ENCODE measurements at regions not wholly inside any gene's neighbourhood (a gene's known extent, or its start where the extent isn't known, plus 50 kb on each side); places are given as distances from the start of the nearest gene placed in this dataset.

DNA sequence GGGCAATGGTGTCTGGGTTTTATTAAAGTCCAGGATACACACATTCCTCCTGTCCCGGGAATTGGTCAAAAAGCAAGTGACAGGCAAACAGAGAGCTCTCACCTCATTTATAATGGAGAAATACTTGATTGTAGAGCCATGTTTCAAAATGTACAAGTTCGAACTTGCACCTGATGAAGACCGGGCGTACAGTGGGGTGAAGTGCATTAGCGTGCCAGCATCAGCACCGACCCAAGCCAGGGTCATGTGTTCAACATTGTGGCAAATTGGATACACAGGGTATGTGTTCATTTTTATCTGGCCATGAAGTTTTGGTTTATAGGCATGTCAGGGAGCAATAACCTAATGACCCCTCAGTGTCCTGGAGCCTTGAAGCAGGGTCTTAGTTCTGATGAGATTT lies 472.5 kb downstream of the IRX1 start:
- TF ChIP-seq POLR2A (IDR thresholded peaks at IDR 0.05), result no peak
- TF ChIP-seq, protein P1, sequence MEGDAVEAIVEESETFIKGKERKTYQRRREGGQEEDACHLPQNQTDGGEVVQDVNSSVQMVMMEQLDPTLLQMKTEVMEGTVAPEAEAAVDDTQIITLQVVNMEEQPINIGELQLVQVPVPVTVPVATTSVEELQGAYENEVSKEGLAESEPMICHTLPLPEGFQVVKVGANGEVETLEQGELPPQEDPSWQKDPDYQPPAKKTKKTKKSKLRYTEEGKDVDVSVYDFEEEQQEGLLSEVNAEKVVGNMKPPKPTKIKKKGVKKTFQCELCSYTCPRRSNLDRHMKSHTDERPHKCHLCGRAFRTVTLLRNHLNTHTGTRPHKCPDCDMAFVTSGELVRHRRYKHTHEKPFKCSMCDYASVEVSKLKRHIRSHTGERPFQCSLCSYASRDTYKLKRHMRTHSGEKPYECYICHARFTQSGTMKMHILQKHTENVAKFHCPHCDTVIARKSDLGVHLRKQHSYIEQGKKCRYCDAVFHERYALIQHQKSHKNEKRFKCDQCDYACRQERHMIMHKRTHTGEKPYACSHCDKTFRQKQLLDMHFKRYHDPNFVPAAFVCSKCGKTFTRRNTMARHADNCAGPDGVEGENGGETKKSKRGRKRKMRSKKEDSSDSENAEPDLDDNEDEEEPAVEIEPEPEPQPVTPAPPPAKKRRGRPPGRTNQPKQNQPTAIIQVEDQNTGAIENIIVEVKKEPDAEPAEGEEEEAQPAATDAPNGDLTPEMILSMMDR (IDR thresholded peaks at IDR 0.05), result no peak
- DNase-seq, result no peak
- Histone ChIP-seq H3K4me1 (no peaks in the 10 kb centered on the region), H3K36me3 (no peaks in the 10 kb centered on the region), H3K4me3 (no peak overlapping the region), H3K9me3 (no peaks in the 10 kb centered on the region), H3K27me3 (no peaks in the 10 kb centered on the region), H3K27ac (no peak overlapping the region)

DNA sequence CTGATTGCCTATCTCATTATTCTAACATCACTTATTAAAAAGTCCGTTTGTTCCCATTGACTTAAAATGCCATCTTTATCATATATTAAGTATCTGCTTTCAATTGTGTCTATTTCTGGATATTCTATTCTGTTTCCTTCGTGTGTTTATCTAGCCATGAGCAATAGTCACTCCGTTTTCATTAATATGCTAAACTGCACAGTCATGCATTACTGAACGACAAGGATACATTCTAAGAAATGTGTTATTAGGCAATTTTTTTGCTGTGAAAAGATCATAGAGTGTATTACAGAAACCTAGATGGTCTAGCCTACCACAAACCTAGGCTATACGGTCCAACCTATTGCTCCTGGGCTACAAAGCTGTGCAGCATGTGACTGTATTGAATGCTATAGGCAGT lies 482.9 kb downstream of the IRX1 start:
- H3K27me3 ChIP-seq, result no peaks in the 10 kb centered on the region
- TF ChIP-seq, protein P1 (IDR thresholded peaks at IDR 0.05), result no peak
- no peak for TF ChIP-seq POLR2A (IDR thresholded peaks at IDR 0.05)
- H3K4me1 ChIP-seq, result peaks cover 0 to 9% (median 0%) of the 10 kb centered on the region in 4 donors
- no peak overlapping the region for H3K27ac ChIP-seq
- H3K36me3 ChIP-seq, result no peaks in the 10 kb centered on the region
- no peak overlapping the region for H3K4me3 ChIP-seq
- no peak for DNase-seq
- no peaks in the 10 kb centered on the region for H3K9me3 ChIP-seq

GRCh38 chr5:4079831-4080230 lies 484.2 kb downstream of the IRX1 start:
- DNase-seq, result peak in 1 of 3 donors; percentile 74
- H3K27ac ChIP-seq, result peak overlapping the region in 1 of 4 donors; percentile 59
- no peak for TF ChIP-seq POLR2A (IDR thresholded peaks at IDR 0.05)

DNA sequence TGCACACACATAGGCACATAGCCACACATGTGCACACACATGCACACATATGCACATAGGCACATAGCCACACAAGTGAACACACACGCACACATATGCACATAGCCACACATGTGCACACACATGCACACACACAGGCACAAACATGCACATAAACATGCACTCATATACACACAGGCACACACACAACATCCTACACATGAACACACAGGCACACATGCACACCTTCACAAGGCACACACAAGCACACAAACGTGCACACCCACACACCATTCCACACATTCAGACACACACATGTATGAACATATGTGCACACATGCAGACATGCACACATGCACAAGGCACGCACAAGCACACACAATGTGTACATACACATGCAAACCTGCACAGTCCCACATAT lies 484.7 kb downstream of the IRX1 start:
- Histone ChIP-seq H3K36me3 (no peaks in the 10 kb centered on the region), H3K4me3 (no peak overlapping the region), H3K4me1 (peaks cover 0 to 9% (median 0%) of the 10 kb centered on the region in 4 donors), H3K27me3 (no peaks in the 10 kb centered on the region), H3K27ac (no peak overlapping the region), H3K9me3 (no peaks in the 10 kb centered on the region)
- no peak for TF ChIP-seq POLR2A (IDR thresholded peaks at IDR 0.05)
- TF ChIP-seq, protein P1 (IDR thresholded peaks at IDR 0.05), result no peak
- DNase-seq, result no peak

More at GRCh38 chr5:4079831-4080230, 484.2 kb downstream of the IRX1 start:
- H3K36me3 ChIP-seq, result no peaks in the 10 kb centered on the region
- no peaks in the 10 kb centered on the region for H3K27me3 ChIP-seq
- H3K9me3 ChIP-seq, result no peaks in the 10 kb centered on the region
- peaks cover 0 to 9% (median 0%) of the 10 kb centered on the region in 4 donors for H3K4me1 ChIP-seq
- no peak overlapping the region for H3K4me3 ChIP-seq

DNA sequence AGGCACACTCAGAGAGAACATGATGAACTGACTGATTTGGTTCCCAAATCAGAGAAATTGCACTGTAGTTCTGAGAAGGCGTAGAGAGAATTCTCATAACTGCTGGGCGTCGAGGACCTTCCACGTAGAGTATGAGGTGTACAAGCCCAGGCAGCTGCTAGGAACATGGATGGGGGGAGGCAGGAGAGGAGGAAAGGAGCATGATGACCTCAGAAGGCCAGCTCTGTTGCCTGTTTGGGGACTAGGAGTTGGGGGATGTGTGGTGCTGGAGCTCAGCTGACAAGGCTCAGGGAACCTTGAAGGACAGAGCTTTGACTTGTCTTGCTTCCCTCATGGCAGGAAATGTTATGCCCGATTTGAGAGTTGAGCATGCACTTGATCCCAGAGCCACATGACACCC lies 485.4 kb downstream of the IRX1 start:
- TF ChIP-seq, protein P1 (IDR thresholded peaks at IDR 0.05), result no peak
- TF ChIP-seq POLR2A (IDR thresholded peaks at IDR 0.05), result no peak
- Histone ChIP-seq H3K27me3 (no peaks in the 10 kb centered on the region), H3K4me3 (no peak overlapping the region), H3K4me1 (peaks cover 0 to 9% (median 0%) of the 10 kb centered on the region in 4 donors), H3K36me3 (no peaks in the 10 kb centered on the region), H3K9me3 (no peaks in the 10 kb centered on the region), H3K27ac (no peak overlapping the region)
- DNase-seq, result no peak

DNA sequence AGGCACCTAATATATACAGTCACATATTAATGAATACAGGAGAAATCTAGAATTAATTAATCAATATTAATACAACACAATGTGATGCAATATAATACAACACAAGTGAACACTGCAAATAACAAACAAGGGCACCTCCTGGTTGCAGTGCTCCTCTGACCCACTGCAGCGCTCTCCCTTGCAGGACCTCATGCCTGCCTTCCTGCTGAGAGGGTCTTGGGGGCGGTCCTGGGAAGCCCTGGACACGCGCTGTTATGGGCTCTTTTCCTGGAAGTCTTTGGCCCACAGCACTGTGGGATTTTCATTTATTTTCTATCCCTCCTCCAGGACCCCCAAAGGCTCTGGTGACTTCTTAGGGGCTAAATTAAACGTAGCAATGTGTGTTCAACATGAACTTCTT lies 485.8 kb downstream of the IRX1 start:
- DNase-seq, result no peak
- no peak for TF ChIP-seq POLR2A (IDR thresholded peaks at IDR 0.05)
- TF ChIP-seq, protein P1 (IDR thresholded peaks at IDR 0.05), result no peak
- Histone ChIP-seq H3K27me3 (no peaks in the 10 kb centered on the region), H3K9me3 (no peaks in the 10 kb centered on the region), H3K36me3 (no peaks in the 10 kb centered on the region), H3K27ac (no peak overlapping the region), H3K4me1 (peaks cover 0 to 9% (median 0%) of the 10 kb centered on the region in 4 donors), H3K4me3 (no peak overlapping the region)

Data from Peyer's patch (tissue), 4 donors.